ENCODE measurements at regions not wholly inside any gene's neighbourhood (a gene's known extent, or its start where the extent isn't known, plus 50 kb on each side); places are given as distances from the start of the nearest gene placed in this dataset.

GRCh38 chr15:70290708-70291107, 193.0 kb upstream of the TLE3 start:
- DNase-seq (ENCODE audit: low read depth in 1 of 2, low spot score in 1 of 2) = no peak

GRCh38 chr15:70289191-70289955, 191.7 kb upstream of the TLE3 start:
- DNase-seq (ENCODE audit: low read depth in 1 of 2, low spot score in 1 of 2) = no peak

- no peak for DNase-seq (ENCODE audit: low read depth in 1 of 2, low spot score in 1 of 2)
Observed at GRCh38 chr15:70286113-70286806, 188.5 kb upstream of the TLE3 start.

GRCh38 chr15:70284438-70285214, 186.9 kb upstream of the TLE3 start:
- DNase-seq (ENCODE audit: low read depth in 1 of 2, low spot score in 1 of 2) = no peak

GRCh38 chr15:70283511-70283910, 185.8 kb upstream of the TLE3 start:
- DNase-seq (ENCODE audit: low read depth in 1 of 2, low spot score in 1 of 2) = no peak

GRCh38 chr15:70281811-70282307, 184.1 kb upstream of the TLE3 start:
- no peak for DNase-seq (ENCODE audit: low read depth in 1 of 2, low spot score in 1 of 2)

GRCh38 chr15:70281261-70281810, 183.6 kb upstream of the TLE3 start:
- no peak for DNase-seq (ENCODE audit: low read depth in 1 of 2, low spot score in 1 of 2)

- DNase-seq (ENCODE audit: low read depth in 1 of 2, low spot score in 1 of 2) = no peak
Observed at GRCh38 chr15:70280781-70281180, 183.1 kb upstream of the TLE3 start.

GRCh38 chr15:70279096-70279495, 181.4 kb upstream of the TLE3 start:
- DNase-seq (ENCODE audit: low read depth in 1 of 2, low spot score in 1 of 2) = no peak

GRCh38 chr15:70278644-70279043, 180.9 kb upstream of the TLE3 start:
- no peak for DNase-seq (ENCODE audit: low read depth in 1 of 2, low spot score in 1 of 2)

- no peak for DNase-seq (ENCODE audit: low read depth in 1 of 2, low spot score in 1 of 2)
Observed at GRCh38 chr15:70277556-70277955, 179.8 kb upstream of the TLE3 start.

- no peak for DNase-seq (ENCODE audit: low read depth in 1 of 2, low spot score in 1 of 2)
Observed at GRCh38 chr15:70276401-70276800, 178.7 kb upstream of the TLE3 start.

GRCh38 chr15:70275461-70276138, 177.9 kb upstream of the TLE3 start:
- DNase-seq (ENCODE audit: low read depth in 1 of 2, low spot score in 1 of 2) = no peak

GRCh38 chr15:70274908-70275307, 177.2 kb upstream of the TLE3 start:
- DNase-seq (ENCODE audit: low read depth in 1 of 2, low spot score in 1 of 2) = no peak

GRCh38 chr15:70274255-70274880, 176.7 kb upstream of the TLE3 start:
- no peak for DNase-seq (ENCODE audit: low read depth in 1 of 2, low spot score in 1 of 2)

GRCh38 chr15:70273808-70274207, 176.1 kb upstream of the TLE3 start:
- DNase-seq (ENCODE audit: low read depth in 1 of 2, low spot score in 1 of 2) = no peak

- DNase-seq (ENCODE audit: low read depth in 1 of 2, low spot score in 1 of 2) = no peak
Observed at GRCh38 chr15:70272565-70273355, 175.0 kb upstream of the TLE3 start.

- DNase-seq (ENCODE audit: low read depth in 1 of 2, low spot score in 1 of 2) = no peak
Observed at GRCh38 chr15:70271422-70272088, 173.8 kb upstream of the TLE3 start.

- no peak for DNase-seq (ENCODE audit: low read depth in 1 of 2, low spot score in 1 of 2)
Observed at GRCh38 chr15:70270752-70271111, 173.0 kb upstream of the TLE3 start.
